ENCODE measurements at regions not wholly inside any gene's neighbourhood (a gene's known extent, or its start where the extent isn't known, plus 50 kb on each side); places are given as distances from the start of the nearest gene placed in this dataset.
"Not testable (repeated sequence)": the region's sequence is repeated elsewhere in the genome, so short reads cannot be mapped to it uniquely, and the experiment has no call there.

DNA sequence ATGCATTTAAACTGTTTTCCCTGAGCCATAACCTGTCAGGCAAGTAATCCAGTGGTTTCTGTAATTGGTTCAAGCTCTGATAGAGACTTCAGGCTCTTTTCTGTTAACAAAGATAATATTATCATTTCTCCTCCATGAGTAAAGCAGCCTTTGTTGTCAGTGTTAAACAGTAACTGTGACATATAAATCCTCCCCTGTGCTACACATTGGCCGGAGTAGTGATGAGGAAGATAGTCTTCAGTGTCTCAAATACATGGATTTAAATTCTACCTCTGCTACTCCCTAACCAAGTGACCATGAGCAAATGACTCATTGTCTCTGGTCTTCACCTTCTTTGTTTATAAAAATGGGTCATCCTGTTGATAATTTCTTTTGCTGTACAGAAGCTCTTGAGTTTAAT is 615.5 kb upstream of the CHD1 start:
- no peak for DNase-seq

DNA sequence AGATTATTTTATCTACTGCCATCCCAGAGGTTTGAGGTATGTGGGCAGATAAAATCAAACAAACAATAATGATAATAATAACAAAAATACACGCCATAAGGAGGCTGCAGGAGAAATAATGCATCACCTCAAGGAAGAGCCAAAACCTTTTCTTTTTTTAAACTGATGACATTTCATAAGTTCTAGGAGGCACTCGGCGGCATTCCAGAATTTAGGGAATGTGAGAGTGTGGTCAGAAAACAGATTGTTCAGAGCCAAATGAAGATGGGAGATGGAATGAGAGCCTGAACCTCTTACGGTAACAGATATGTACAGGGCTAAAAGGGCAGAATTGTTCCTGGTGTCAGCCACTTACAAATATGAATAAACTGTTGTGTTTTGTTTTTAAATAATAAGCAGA is 615.0 kb upstream of the CHD1 start:
- no peak for DNase-seq

DNA sequence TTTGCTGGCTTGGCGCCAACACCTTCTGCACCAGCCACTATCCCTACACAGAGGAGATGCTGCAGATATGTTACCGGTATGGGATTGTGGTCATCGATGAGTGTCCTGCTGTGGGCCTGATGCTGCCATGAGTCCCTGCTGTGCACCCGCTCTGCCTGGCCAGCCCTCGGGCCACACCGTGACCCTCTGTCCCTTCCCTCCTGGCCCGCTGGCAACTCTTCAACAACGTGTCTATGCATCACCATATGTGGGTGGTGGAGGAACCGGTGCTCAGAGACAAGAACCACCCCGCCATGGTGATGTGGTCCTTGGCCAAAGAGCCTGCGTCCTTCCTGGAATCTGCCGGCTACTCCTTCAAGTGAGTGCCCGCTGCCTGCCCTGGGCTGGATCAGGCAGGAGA is 605.4 kb upstream of the CHD1 start:
- DNase-seq, result not testable (repeated sequence)

DNA sequence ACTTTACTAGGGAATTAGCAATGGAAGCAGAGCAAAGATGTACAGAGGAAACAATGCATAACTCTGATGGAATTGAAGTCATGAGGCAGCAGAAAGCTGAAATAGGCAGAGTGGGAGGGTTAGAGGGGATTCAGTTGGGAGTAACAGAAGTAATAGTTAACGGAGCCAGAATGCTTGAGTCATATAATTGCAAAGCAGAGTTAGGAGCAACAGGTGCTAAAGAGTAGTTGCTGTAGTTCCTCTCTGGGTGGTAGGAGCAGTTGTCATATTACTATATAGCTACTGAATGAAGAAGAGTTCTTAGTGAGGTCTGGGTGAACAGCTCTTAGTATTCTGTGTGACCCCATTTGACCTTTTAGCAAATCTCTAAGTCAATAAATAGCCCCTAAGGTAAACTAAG is 592.9 kb upstream of the CHD1 start:
- DNase-seq, result not testable (repeated sequence)

DNA sequence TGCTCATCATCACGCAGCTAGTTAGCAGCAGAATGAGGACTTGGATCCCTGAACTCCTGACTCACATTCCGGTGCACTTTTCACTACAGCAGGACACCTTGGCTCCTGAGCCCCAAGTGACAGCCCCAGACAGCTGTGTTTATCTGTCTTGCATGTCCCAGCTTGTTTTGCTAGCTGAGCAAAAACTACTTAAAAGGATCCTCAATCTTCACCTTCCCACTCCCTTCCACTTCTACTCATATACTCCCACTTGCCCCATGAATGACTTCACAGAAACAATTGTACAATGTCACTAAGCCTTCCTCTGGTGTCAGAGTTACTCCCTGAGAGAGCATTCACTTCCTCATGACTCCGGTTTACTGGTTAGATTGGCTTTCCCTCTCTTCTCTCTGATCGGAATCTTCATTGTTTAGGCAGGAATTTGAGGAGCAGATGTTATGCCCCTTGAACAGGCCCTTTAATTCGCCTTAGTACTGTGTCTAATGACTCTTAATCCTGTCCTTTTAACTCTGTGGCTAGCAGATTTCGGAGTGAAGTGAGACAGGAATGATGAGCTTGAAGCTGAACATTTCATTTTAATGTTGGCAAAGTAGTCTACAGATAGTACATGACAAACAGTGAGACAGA is 587.2 kb upstream of the CHD1 start:
- DNase-seq, result not testable (repeated sequence)

DNA sequence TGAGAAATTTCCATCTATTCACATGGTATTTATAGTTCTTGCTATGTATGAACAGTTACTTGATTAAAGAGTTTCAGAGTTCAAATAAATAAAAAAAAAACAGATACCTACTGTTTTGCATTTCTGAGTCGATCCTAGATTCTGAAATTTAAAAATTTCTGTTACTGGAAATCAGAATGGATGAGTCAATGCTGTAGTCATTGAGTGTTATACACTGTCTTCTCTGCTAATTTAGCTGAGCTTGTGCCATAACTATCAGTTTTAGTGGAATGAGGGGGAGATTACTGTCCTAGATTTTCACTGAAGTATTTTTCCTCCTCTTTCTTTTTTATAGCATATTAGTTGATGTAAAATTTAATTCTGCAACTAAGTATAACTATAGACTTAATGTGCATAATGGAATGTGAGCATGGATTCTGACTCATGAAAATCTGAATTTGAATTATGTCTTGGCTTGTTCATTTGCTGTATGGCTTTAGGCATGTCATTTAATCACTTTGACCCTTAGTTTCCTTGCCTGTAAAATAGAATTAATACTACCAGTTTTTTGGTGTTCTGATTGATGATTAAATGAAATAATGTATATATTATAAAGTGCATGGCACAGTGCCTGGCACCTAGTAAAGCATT is 581.5 kb upstream of the CHD1 start:
- not testable (repeated sequence) for DNase-seq

DNA sequence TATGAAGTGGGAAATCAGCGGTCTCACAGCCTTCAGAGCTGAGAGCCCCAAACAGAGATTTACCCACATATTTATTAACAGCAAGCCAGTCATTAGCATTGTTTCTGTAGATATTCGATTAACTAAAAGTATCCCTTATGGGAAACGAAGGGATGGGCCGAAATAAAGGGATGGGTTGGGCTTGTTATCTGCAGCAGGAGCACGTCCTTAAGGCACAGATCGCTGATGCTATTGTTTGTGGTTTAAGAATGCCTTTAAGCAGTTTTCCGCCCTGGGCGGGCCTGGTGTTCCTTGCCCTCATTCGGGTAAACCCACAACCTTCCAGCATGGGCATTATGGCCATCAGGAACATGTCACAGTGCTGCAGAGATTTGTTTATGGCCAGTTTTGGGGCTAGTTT is 580.3 kb upstream of the CHD1 start:
- DNase-seq, result not testable (repeated sequence)

DNA sequence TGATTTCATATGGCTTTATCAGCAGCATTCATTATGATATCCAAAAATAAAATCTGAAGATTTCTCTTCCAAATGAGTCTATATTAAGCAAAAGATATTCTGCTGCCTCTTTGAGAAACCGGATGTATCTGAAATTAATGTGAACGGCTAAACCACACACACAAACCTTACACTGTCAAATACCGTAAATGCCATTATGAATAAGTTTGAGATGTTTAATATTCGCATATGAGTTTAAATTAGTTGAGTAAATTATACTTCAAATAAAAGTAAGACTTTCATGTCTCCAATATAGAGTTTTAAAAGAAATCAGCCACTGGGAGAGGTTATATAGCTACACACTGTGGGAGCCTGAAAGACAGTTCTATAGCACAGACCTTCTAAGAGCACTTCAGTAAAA is 566.6 kb upstream of the CHD1 start:
- not testable (repeated sequence) for DNase-seq

DNA sequence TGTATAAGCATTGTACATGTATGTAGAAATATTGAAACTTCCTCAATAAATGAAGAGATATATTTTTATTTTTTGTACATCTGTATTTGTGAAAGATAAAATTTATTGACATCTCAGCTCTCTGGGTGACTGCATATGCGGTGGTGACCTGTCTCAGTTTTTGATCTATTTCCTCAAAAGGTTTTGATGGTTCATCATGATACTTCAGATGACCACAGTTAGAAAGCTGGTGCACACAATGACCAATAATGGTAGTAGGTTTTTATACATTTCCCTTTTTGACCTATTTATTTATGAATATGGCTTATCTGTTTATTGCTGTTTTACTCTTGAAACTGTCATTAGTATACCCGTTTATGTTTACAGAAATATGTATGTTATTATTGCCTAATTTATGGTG is 549.6 kb upstream of the CHD1 start:
- DNase-seq, result not testable (repeated sequence)

DNA sequence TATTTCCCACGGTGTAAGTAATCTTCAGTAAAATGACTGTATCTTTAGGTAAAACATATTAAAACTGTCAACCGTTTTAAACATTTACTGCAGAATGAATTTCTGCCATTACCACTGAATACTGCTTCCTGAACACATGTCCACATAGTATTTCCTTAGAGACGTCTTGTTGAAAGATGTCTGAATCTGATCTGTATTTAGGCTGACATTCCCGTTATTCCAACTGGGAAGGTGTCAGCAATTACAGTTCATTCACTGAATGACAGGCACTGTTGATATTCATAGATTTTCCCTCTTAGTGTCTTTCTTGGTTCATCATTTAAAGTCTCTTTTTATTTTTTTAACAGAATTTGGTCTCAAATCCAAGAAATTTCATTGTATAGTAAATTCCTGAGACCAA is 544.5 kb upstream of the CHD1 start:
- DNase-seq, result not testable (repeated sequence)

DNA sequence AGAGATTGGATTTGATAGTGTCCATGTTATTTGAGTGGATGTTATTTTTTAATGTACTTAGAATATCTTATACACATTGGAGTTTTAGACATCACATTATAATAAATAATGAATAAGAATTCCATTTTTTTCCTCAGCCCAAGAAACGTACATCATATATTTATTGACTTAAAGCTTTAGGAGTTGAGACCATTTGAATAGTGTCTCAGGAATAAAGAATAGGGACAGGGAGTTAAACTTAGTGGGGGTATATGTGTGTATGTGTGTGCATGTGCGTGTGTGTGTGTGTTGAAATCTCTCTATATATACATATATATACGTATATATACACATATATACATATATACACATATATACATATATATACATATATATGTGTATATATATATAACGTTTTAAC is 542.9 kb upstream of the CHD1 start:
- DNase-seq, result not testable (repeated sequence)

DNA sequence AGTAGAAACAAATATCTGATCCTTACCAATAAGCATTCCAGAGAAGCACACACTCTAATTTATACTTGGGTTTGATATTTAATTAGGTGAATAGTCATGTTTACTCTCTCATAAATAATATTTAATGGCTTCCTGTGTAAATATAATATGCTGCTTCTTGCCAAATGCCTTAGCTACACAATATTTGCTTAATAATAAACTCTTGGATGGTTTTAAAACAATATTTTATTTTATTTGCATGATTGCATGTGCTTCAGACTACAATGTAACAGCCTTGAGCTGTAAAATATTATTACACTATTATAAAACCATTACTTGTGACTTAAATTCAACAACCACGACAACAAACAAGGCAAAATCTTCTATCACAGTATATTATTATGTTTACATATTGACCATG is 542.4 kb upstream of the CHD1 start:
- not testable (repeated sequence) for DNase-seq

DNA sequence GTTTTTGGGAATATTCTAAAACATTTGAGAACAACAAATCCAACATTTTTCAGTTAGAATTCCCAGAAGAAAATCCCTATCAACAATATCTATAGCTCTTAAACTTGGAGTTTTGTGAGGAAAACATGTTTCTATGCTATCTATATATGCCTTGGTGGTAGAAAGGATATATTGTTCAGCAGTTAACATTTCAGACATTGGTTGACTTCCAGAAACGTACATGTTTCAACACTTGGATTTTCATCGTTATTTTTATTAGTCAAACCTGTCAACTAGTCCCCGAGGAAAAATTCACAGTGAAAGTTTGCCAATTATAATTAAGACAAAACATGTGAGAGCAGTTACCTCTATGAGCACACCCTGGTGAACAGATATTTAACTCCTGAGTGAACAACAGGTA is 541.8 kb upstream of the CHD1 start:
- DNase-seq, result not testable (repeated sequence)

DNA sequence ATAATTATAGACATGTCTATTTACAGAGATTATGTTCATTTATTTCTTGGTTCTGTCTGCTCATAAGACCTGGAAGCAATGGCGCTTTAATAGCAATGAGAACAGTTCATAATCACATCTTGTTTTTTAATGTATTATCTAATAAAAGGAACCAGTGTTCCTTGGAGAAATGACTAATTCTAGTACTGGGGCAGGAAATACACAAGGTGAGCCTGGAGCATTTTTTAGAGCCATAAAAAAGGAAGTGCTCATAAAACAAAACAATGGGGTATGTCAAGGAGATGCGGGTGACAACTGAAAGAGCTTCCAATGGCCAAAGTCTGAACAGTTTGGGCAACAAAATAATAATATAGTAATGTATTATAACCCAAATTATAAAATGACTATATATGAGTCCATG is 531.9 kb upstream of the CHD1 start:
- no peak for DNase-seq

DNA sequence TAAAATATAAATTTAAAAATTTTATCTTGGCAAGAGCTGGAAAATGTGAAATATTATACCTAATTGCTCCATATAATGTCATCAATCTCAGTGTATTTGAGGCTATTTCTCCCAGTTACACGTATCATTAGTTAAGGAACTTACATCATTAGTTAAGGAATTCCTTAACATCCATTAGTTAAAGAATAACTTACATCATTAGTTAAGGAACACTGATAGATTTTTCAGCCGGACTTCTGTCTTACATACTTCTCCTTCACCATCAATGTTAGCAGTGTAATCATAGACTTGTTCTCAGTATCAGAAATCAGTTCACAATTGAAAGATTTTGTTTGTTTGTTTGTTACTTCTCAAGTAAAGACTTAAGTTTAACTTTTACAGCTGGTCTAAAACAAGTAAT is 524.4 kb upstream of the CHD1 start:
- DNase-seq, result no peak

DNA sequence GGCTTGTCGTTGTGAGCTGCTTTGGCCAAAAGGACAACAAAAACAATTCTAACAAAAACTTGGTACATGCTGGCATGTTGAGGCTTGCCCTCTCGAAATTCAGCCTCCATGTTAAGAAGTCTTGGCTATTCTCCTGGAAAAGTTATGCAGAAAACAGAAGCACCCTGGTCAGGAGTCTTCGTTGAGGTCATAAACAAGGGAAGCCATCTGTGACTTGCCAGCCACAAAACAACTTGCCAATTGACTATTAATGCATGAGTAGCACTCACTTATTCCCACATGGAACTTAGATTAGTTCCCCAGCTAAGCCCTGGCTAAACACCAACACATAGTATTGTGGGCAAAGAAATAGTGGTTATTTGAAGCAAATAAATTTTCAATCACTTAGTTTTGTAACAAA is 521.0 kb upstream of the CHD1 start:
- no peak for DNase-seq

DNA sequence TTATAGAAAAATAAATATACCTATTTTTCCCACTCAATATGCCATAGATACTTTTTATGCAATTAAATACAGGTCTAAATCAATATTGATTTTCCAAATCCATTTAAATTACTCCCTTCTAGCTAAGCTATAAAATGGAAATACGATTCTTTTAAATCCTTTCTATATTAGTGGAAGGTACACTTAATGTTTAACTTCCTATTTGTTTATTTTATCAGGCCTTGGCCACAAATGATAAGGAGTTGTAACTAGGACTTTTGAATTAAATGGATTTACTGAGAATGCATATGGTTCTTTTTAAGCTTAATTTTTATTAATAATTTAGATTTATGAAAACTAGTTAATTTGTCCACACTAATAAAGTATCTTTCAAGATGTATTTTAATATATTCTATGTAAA is 517.0 kb upstream of the CHD1 start:
- no peak for DNase-seq

DNA sequence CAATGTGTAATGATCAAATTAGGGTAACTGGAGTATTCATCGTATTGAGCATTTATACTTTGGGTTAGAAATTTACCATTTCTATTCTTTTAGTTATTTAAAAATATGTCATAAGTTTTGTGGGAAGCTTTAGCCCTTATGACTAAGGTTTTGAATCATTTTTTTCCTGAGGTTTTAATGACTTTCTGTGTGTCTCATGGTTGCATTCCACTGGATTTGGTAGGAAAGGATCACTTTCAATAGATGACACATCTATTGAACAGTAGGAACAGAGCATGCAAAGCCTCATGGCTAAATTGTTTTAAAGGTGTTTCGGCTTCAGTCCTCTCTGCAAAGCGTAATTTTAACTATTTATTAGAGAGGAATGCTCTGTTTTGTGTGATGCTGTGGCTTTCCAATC is 512.4 kb upstream of the CHD1 start:
- no peak for DNase-seq

DNA sequence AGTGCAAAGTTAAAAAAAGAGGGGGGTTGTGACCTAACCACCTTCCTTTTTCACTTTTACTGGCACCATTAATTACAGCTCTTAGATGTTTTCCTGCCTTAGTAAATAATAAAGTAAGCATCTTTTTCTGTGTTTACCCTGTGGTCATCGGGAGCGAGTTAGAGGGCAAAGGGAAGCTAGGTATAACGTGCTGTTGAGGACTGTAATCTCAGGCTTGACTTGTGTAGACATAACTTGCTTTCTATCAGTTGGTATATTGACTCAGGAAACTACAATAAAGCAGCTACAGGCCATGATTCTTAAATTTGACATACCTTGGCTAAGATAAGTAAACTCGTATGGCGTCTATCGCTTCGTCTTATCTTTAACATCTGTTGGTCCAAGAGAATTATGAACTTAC is 509.8 kb upstream of the CHD1 start:
- no peak for DNase-seq

DNA sequence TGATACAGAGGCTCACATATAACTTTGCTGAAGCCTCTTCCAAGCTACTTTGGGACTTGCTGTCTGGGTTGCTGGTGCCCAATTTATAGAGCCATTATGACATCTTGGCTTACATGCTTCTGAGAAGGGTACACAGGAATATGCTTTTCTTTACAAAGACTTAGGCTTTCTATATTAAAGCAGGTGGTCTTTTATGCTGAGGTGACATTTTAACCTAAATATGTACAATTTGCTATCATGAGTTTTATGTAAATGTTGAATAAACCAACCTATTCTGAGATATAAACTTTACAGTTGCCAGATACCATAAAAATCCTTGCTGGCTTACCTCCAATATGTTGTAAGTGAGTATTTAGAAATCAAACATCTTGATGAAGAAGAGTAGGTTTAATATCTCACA is 509.2 kb upstream of the CHD1 start:
- no peak for DNase-seq

DNA sequence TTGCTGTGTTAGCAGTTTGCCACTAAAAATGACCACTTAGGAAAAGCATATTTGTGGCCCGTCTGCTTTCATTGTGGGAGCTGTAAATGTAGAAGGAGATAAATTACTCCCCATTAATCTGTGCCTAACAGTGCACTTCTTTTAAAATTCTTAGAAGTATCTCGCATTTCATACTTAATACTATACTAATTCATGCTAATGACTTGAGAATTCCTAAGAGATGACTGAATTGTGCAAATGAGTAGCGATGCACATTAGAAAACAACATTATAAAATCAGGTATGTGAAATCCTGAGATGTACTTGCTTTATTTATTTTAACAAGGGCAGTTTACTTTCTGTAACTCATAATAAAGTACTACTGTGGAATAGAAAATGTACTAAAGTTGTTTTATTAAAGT is 494.6 kb upstream of the CHD1 start:
- not testable (repeated sequence) for DNase-seq

DNA sequence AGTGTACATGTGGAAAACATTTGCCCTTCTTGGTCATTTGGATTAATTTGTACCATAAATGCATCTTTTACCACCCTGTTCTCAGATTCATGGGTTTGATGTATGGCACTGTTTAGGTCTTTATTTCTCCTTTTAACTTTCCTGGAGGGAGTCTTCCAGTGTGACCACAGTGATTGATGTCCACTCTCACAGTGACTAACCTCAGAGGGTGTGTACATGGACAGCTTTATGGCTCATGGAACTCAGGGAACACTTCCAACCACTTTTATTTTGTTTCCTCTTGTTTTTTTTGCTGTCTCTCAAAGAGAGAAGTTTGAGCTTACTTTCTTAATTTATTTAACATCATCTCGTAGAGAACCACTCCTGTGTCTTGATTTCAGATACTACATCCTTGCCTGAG is 489.8 kb upstream of the CHD1 start:
- not testable (repeated sequence) for DNase-seq

DNA sequence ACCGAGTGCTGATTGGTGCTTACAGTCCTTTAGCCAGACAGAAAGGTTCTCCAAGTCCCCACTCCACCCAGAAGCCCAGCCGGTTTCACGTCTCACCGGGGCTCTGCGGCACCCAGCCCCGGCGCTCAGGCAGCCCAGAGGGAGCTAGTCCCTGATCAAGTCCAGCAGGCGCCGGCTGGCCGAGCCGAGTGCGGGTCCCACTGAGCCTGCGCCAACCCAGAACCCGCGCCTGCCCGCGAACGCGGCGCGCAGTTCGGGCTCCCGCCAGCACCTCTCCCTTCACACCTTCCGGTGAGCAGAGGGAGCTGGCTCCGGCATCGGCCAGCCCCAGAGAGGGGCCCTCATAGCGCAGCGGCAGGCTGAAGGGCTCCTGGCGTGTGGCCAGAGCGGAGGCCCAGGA is 481.6 kb upstream of the CHD1 start:
- not testable (repeated sequence) for DNase-seq

DNA sequence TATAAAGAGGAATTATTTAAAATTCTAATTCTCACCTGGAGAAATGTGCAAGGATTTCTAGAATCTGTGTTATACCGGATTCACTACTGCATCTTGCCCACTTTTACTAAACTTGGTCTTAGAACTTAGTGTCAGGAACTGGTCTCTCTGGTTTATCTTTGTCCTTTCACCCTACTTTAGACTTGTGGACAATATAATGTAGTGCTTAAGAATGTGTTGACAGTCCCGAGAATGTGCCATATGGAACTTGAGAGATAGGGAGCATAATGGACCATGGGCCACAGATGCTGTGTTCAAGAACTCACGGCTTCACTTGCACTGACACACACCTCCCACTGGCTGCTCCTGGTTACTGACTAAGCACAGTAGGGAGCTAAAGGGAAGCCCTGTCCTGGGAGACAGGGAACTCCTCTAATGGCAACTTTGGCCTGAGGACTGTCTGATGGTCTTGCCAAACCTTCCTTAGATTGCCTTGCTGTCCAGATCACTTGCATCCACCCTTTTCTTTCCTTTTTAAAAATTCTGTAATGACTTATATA is 476.0 kb upstream of the CHD1 start:
- DNase-seq, result not testable (repeated sequence)

DNA sequence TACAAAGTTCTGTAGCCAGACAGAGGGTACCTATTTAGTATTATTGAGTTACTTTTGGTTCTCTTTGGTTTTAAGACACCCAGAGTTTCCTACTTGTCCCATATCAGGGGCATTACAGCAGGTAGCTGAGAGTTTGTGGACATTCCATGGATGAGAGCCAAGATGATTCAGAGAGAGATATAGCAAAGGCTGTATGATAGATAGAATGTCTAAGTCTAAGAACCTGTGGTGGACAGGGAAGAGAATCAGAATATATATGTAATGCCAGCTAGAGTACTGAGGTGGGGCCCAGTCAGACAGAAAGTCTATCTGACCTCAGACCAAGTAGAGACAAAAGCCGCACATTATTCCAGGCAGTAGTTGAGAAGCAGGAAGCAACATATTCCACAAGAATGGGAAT is 471.8 kb upstream of the CHD1 start:
- not testable (repeated sequence) for DNase-seq
